Activated CD8-positive, alpha-beta T cell treated with anti-CD3 and anti-CD28 coated beads, Interleukin-2, amount 10 ng/mL, durations not matched to agents 7 days and 5 days (primary cell): ENCODE measurements at regions not wholly inside any gene's neighbourhood (a gene's known extent, or its start where the extent isn't known, plus 50 kb on each side); places are given as distances from the start of the nearest gene placed in this dataset.

Source experiments
- ATAC-seq: fragments of 150-1000 bp; cut with Tn5 transposase; one replicate; pipeline ENCODE4 v1.10.0; 2021; ENCODE audit warnings: moderate library complexity
- CTCF ChIA-PET: fragments of 350-600 bp; sonication (Branson Sonifier 250); formaldehyde crosslinking; loops from one replicate; lab custom pipeline; 2021; ENCODE audit warnings: antibody characterized with exemption; lab: Charles Lee
- POLR2A ChIA-PET: fragments of 350-600 bp; sonication (Branson Sonifier 250); formaldehyde crosslinking; loops from one replicate; lab custom pipeline; 2021; ENCODE audit warnings: antibody characterized with exemption; lab: Charles Lee
- DNase-seq: peaks from one replicate; pipeline ENCODE4 v3.0.0-alpha.2; 2020
- H3K27ac Mint-ChIP-seq: one replicate; pipeline ENCODE4 v1.8.0; 2021; ENCODE audit warnings: mild to moderate bottlenecking, mixed read lengths
- H3K27me3 Mint-ChIP-seq: one replicate; pipeline ENCODE4 v1.8.0; 2021; ENCODE audit warnings: low read depth, mixed read lengths
- H3K36me3 Mint-ChIP-seq: one replicate; pipeline ENCODE4 v1.8.0; 2021; ENCODE audit warnings: low read depth, mixed read lengths
- H3K4me1 Mint-ChIP-seq: one replicate; pipeline ENCODE4 v1.8.0; 2021; ENCODE audit warnings: low read depth, mixed read lengths
- H3K4me3 Mint-ChIP-seq: one replicate; pipeline ENCODE4 v1.8.0; 2021; ENCODE audit warnings: mild to moderate bottlenecking, mixed read lengths
- H3K9me3 Mint-ChIP-seq: one replicate; pipeline ENCODE4 v1.8.0; 2022; ENCODE audit warnings: mixed read lengths; ENCODE audit not compliant: insufficient read depth

GRCh38 chr20:56179051-56179450, 69.5 kb upstream of the MC3R start:
- no peak for ATAC-seq
- POLR2A ChIA-PET, result no interaction called here

GRCh38 chr20:56181583-56181982, 66.9 kb upstream of the MC3R start:
- no peak overlapping the region for H3K27ac Mint-ChIP-seq
- no peaks in the 10 kb centered on the region for H3K9me3 Mint-ChIP-seq
- no peak for ATAC-seq
- no peaks in the 10 kb centered on the region for H3K36me3 Mint-ChIP-seq
- H3K27me3 Mint-ChIP-seq, result no peaks in the 10 kb centered on the region
- DNase-seq, result no peak
- H3K4me1 Mint-ChIP-seq, result no peaks in the 10 kb centered on the region
- CTCF ChIA-PET, result no interaction called here
- POLR2A ChIA-PET, result no interaction called here
- no peak overlapping the region for H3K4me3 Mint-ChIP-seq

More at GRCh38 chr20:56179051-56179450, 69.5 kb upstream of the MC3R start:
- Mint-ChIP-seq H3K27ac (no peak overlapping the region), H3K36me3 (no peaks in the 10 kb centered on the region), H3K9me3 (no peaks in the 10 kb centered on the region), H3K4me1 (no peaks in the 10 kb centered on the region), H3K4me3 (no peak overlapping the region), H3K27me3 (no peaks in the 10 kb centered on the region)
- CTCF ChIA-PET, result no interaction called here
- DNase-seq, result no peak

GRCh38 chr20:56187534-56188165, 60.9 kb upstream of the MC3R start:
- no peaks in the 10 kb centered on the region for H3K9me3 Mint-ChIP-seq
- no peak overlapping the region for H3K4me3 Mint-ChIP-seq
- no peaks in the 10 kb centered on the region for H3K36me3 Mint-ChIP-seq
- POLR2A ChIA-PET, result no interaction called here
- DNase-seq, result no peak
- ATAC-seq, result no peak
- no peaks in the 10 kb centered on the region for H3K4me1 Mint-ChIP-seq
- H3K27ac Mint-ChIP-seq, result no peak overlapping the region
- H3K27me3 Mint-ChIP-seq, result no peaks in the 10 kb centered on the region
- CTCF ChIA-PET, result no interaction called here

GRCh38 chr20:56194042-56194441, 54.5 kb upstream of the MC3R start:
- H3K27me3 Mint-ChIP-seq, result no peaks in the 10 kb centered on the region
- ChIA-PET POLR2A (no interaction called here), CTCF (no interaction called here)
- ATAC-seq, result no peak
- no peak overlapping the region for H3K4me3 Mint-ChIP-seq
- no peak overlapping the region for H3K27ac Mint-ChIP-seq
- no peaks in the 10 kb centered on the region for H3K9me3 Mint-ChIP-seq
- H3K4me1 Mint-ChIP-seq, result no peaks in the 10 kb centered on the region
- no peak for DNase-seq
- H3K36me3 Mint-ChIP-seq, result no peaks in the 10 kb centered on the region

GRCh38 chr20:56195946-56196345, 52.6 kb upstream of the MC3R start:
- Mint-ChIP-seq H3K4me3 (no peak overlapping the region), H3K4me1 (no peaks in the 10 kb centered on the region), H3K9me3 (peaks cover 15% of the 10 kb centered on the region), H3K36me3 (no peaks in the 10 kb centered on the region), H3K27me3 (no peaks in the 10 kb centered on the region), H3K27ac (no peak overlapping the region)
- ATAC-seq, result no peak
- ChIA-PET POLR2A (no interaction called here), CTCF (no interaction called here)
- no peak for DNase-seq
